NCI-H187 (cell line): ENCODE measurements at regions not wholly inside any gene's neighbourhood (a gene's known extent, or its start where the extent isn't known, plus 50 kb on each side); places are given as distances from the start of the nearest gene placed in this dataset.

Experiments used
- DNase-seq, 2 experiments: peaks; one replicate each; lab custom pipeline; 2025; lab: John Stamatoyannopoulos, UW

DNA sequence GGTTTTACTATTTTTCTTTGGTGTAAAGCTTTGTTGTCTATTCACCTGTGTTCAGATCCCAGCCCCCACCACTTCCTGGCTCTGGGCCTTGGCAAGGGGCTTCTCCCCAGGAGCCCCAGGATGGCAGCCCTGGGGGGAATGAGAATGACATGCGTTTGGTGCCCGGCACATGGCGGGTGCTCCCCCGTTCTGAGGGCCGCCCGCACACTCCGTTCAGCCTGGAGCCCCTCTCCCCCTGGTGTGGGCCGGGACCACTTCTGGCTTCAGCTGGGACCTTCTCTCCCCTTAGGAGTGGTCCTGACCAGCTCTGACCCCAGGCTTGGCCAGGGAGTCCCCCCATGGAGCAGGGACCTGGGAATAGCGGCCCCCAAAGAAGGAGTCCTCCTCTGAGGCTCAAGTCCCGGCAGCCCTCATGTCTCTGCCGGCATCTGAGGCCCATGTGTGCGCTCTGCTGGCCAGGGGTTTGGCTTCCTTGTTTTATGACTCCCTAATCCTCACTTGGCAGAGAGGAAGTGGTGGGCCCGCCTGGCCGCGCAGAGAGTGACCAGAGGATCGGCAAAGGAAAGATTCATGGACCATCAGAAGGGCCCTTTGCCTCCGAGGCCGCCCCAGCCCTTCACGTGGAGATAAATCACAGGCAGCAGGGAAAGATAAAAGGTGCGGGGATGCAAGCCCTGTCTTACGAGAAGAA is 57.0 kb upstream of the LMX1B start:
- DNase-seq = no peak

DNA sequence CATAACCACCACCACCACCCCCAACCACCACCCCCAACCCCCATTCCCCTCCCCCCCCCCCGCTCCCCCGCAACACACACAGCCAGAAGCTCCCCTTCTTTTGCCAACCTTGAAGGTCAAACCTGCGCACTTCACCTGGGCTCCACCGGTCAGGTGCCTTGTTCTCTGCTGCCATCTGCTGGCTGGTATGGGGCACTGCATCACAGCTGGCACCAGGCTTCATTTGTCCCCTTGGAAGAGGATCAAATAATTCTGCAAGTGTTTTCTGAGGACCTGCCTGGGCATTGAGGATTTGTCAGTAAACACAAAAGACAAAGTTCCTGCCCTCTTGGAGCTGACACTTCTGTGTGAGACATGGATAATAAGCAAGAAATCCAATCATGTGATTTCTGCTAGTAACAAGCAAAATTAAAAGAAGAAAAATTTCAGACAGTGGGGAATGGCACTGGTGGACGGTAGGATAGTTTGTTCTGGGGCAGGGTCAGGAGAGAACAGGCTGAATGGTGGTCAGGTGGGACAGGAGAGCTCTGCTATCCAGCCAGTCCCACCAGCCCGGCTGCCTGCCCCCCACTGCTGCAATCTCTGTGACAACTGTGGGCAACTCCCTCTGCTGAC is 55.6 kb upstream of the LMX1B start:
- DNase-seq = peak in 1 of 2 experiments; percentile 5

DNA sequence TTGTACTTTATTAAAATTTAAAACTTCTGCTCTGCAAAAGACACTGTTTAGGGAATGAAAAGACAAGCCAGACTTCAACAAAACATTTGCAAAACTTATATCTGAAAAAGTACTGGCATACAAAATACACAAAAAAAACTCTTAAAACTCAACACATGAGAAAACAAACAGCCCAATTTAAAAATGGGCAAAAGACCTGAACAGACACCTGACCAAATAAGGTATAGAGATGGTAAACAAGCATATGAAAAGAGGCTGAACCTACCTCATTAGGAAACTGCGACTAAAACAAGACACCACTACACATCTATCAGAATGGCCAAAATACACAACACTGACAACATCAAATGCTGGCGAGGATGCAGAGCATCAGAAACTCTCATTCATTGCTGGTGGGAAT is 54.4 kb upstream of the LMX1B start:
- DNase-seq = no peak

DNA sequence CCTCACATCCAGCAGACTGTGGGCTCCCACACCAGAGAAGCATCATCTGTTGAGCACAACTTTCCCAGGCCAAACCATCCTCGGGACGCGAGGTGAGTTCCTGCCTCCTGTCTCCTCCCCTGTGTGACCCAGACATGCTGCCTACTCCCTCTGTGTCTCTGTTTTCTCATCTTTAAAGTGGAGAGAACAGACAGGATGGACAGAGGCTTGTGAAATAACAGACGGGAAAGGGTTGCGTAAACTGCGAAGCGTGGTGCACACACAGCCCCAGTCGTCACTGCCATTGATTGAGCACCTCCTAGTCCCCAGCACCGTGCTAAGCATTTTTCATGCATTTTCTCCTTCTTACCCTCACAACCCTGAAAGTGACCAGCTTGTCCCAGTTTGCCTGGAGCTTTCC is 52.1 kb upstream of the LMX1B start:
- no peak for DNase-seq

DNA sequence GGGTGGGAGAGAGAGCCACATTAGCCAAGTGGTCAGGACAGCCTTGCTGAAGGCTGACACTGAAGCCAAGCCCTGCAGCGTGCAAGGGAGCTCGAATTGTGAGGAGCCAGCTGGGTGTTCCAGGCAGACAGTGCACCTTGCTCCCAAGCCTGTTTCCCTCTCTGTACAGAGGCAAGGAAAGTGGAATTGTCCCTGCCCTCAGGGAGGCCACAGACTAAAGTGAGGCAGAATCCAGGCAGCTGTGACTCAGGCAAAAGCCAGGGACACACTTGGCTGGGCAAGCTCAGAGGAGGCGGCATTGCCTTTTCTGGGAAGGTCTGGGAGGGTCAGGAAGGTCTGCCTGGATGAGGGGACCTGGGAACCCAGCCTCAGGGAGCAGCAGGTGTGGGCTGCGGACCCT is 50.2 kb upstream of the LMX1B start:
- no peak for DNase-seq
